ENCODE measurements at regions not wholly inside any gene's neighbourhood (a gene's known extent, or its start where the extent isn't known, plus 50 kb on each side); places are given as distances from the start of the nearest gene placed in this dataset.

DNA sequence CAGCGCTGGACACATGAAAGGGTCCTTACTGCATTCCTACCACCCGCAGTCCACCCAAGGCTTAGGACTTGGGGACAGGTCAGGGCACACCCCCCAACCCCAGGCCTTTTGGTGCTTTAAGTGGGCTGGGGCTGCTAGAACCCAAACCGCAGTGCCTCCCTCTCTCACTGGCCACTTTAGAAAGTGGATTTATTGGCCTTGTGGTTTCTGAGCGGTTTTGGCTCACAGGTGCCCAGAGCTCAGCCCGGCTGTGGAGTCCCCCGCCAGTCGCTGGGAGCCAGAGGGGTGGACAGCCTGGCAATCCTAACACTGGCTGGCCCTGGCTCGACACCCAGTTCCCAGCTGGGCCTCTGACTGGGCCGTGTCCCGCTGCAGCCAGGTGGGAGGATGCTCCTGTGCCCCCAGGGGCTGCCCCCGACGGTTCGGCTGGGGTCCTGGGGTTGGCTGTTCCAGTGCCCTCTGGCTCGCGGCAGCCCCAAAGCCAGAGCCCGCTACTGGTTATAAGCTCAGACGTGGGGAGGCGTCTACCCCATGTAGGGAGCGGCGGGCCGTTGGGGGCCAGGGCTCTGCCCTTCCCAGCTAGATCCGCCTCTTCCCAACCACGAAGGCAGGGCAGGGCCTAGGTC, 65.2 kb upstream of the RNU6ATAC start:
- H3K27me3 ChIP-seq (ENCODE audit: control insufficient read depth, low read length) = no peaks in the 10 kb centered on the region
- no peak for TF ChIP-seq EZH2phosphoT487 (IDR thresholded peaks at IDR 0.05; ENCODE audit: borderline replicate concordance, low read length)
- TF ChIP-seq, protein P1, sequence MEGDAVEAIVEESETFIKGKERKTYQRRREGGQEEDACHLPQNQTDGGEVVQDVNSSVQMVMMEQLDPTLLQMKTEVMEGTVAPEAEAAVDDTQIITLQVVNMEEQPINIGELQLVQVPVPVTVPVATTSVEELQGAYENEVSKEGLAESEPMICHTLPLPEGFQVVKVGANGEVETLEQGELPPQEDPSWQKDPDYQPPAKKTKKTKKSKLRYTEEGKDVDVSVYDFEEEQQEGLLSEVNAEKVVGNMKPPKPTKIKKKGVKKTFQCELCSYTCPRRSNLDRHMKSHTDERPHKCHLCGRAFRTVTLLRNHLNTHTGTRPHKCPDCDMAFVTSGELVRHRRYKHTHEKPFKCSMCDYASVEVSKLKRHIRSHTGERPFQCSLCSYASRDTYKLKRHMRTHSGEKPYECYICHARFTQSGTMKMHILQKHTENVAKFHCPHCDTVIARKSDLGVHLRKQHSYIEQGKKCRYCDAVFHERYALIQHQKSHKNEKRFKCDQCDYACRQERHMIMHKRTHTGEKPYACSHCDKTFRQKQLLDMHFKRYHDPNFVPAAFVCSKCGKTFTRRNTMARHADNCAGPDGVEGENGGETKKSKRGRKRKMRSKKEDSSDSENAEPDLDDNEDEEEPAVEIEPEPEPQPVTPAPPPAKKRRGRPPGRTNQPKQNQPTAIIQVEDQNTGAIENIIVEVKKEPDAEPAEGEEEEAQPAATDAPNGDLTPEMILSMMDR (IDR thresholded peaks at IDR 0.05; ENCODE audit: low read depth, low read length, poor library complexity, severe bottlenecking) = no peak
- H3K36me3 ChIP-seq (ENCODE audit: control insufficient read depth, low read length) = no peaks in the 10 kb centered on the region
- no peak overlapping the region for H3K4me3 ChIP-seq (ENCODE audit: low read length)
- H4K20me1 ChIP-seq (ENCODE audit: control insufficient read depth, insufficient read depth, low read depth, low read length) = no peaks in the 10 kb centered on the region
- H3F3A ChIP-seq (ENCODE audit: control insufficient read depth, insufficient read depth) = no peaks in the 10 kb centered on the region
- H3K79me2 ChIP-seq (ENCODE audit: control insufficient read depth, low read length) = no peaks in the 10 kb centered on the region
- no peak overlapping the region for H3K27ac ChIP-seq (ENCODE audit: low read depth, low read length)
- H3K9me3 ChIP-seq (ENCODE audit: control insufficient read depth, insufficient read depth, low read length) = no peaks in the 10 kb centered on the region
- no peaks in the 10 kb centered on the region for H3K4me1 ChIP-seq (ENCODE audit: control insufficient read depth, low read length)
- no peaks in the 10 kb centered on the region for H3K9me2 ChIP-seq (replicated peaks; ENCODE audit: control insufficient read depth, low read length)
- H3K4me2 ChIP-seq (ENCODE audit: low read length) = no peak overlapping the region

DNA sequence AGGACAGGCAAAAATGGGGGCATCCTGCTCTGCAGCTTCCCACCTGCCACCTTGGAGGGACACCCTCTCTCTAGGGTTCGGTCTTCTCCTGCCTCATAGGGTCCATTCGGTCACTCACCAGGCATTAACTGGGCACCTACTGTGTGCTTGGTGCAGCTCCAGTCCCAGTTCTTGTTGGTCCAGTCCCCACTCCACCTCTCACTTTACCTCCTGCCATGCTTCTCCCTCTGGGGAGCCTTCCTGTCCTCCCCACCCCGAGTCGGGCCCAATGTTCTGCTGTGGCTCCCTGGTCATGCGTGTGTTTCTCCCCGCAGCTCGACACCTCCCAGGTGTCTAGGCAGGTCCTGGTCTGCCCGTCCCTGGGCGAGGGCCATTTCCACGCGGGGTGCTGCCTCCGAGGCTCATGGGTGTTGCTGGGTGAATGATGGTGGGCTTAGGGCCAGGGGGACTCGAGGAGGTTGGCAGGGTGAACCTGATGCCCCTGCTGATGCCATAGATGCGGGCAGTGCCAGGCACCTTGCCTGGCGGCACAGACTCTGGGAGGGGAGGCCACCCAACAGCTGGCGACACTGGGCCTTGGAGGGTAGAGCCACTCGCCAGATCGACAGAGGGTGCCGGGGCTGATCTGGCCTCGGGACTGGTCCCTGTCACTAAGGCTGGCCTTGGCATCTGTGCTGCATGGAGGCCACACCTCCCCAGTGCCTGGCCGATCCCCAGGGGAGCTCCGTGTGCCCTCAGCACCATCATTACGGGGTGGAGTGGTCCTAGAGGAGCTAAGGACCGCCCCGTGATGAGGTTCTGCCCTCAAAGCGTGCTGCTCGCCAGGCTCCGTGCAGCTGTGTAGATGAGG, 66.0 kb upstream of the RNU6ATAC start:
- Histone ChIP-seq H3K9me2 (replicated peaks; ENCODE audit: control insufficient read depth, low read length) (no peaks in the 10 kb centered on the region), H3F3A (ENCODE audit: control insufficient read depth, insufficient read depth) (no peaks in the 10 kb centered on the region), H3K4me1 (ENCODE audit: control insufficient read depth, low read length) (no peaks in the 10 kb centered on the region), H3K27ac (ENCODE audit: low read depth, low read length) (no peak overlapping the region), H3K27me3 (ENCODE audit: control insufficient read depth, low read length) (no peaks in the 10 kb centered on the region), H3K4me3 (ENCODE audit: low read length) (no peak overlapping the region), H3K79me2 (ENCODE audit: control insufficient read depth, low read length) (no peaks in the 10 kb centered on the region), H3K36me3 (ENCODE audit: control insufficient read depth, low read length) (no peaks in the 10 kb centered on the region), H3K4me2 (ENCODE audit: low read length) (no peak overlapping the region), H3K9me3 (ENCODE audit: control insufficient read depth, insufficient read depth, low read length) (no peaks in the 10 kb centered on the region), H4K20me1 (ENCODE audit: control insufficient read depth, insufficient read depth, low read depth, low read length) (no peaks in the 10 kb centered on the region)
- TF ChIP-seq, protein P1 (IDR thresholded peaks at IDR 0.05; ENCODE audit: low read depth, low read length, poor library complexity, severe bottlenecking) = no peak
- TF ChIP-seq EZH2phosphoT487 (IDR thresholded peaks at IDR 0.05; ENCODE audit: borderline replicate concordance, low read length) = no peak

DNA sequence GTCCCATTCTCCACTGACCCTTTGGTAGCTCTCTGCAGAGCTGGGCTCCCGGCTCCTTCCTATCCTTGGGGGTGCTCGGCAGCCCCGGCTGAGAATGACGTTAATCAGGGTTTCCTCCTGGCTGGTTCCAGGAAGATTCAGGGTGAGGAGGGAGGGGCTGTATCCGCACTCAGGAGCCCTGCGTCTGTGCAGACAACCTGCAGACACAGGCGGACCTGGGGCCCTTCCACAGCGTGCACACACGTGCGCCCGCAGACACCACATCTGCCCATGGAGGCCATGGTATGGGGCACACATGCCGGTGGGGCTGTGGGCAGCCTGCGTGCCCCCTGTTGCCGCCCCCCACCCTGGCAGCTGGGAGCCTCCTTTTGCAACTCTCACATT, 66.6 kb upstream of the RNU6ATAC start:
- no peaks in the 10 kb centered on the region for H3K36me3 ChIP-seq (ENCODE audit: control insufficient read depth, low read length)
- no peak overlapping the region for H3K27ac ChIP-seq (ENCODE audit: low read depth, low read length)
- no peaks in the 10 kb centered on the region for H3K9me2 ChIP-seq (replicated peaks; ENCODE audit: control insufficient read depth, low read length)
- no peak for TF ChIP-seq EZH2phosphoT487 (IDR thresholded peaks at IDR 0.05; ENCODE audit: borderline replicate concordance, low read length)
- TF ChIP-seq, protein P1 (IDR thresholded peaks at IDR 0.05; ENCODE audit: low read depth, low read length, poor library complexity, severe bottlenecking) = no peak
- no peaks in the 10 kb centered on the region for H3K9me3 ChIP-seq (ENCODE audit: control insufficient read depth, insufficient read depth, low read length)
- no peaks in the 10 kb centered on the region for H3K27me3 ChIP-seq (ENCODE audit: control insufficient read depth, low read length)
- no peak overlapping the region for H3K4me3 ChIP-seq (ENCODE audit: low read length)
- H4K20me1 ChIP-seq (ENCODE audit: control insufficient read depth, insufficient read depth, low read depth, low read length) = no peaks in the 10 kb centered on the region
- no peak overlapping the region for H3K4me2 ChIP-seq (ENCODE audit: low read length)
- no peaks in the 10 kb centered on the region for H3K79me2 ChIP-seq (ENCODE audit: control insufficient read depth, low read length)
- no peaks in the 10 kb centered on the region for H3F3A ChIP-seq (ENCODE audit: control insufficient read depth, insufficient read depth)
- no peaks in the 10 kb centered on the region for H3K4me1 ChIP-seq (ENCODE audit: control insufficient read depth, low read length)

Data from DOHH2 (cell line).